Stimulated activated CD8-positive, alpha-beta memory T cell treated with anti-CD3 and anti-CD28 coated beads, Interleukin-12 subunit alpha, Interleukin-12 subunit beta, amount 100 ng/mL, for 1 hour (primary cell): ENCODE measurements at regions not wholly inside any gene's neighbourhood (a gene's known extent, or its start where the extent isn't known, plus 50 kb on each side); places are given as distances from the start of the nearest gene placed in this dataset.
"Not testable (repeated sequence)": the region's sequence is repeated elsewhere in the genome, so short reads cannot be mapped to it uniquely, and the experiment has no call there.

Experiments
- DNase-seq: peaks from one replicate; pipeline ENCODE4 v3.0.0-alpha.2; 2020; ENCODE audit warnings: low read depth

DNA sequence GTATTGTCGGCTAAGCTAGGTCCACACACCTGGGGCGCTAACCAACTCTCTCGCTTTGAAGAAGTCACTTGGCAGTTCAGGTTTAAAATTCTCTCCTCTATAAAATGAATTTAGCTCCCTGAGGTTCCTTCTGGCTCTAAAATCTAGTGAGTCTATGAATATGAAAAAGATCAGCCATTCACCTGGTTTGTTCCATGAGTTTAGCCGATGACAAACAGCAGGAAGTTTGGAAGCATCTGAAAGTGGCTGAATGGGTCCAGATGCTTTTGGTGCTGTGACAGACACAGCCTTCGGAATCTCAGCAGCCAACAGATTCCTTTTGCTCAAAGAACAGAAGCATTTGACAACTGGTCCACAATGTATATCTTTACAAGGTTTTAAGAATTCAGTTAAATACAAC, 73.4 kb upstream of the FOXN3 start:
- no peak for DNase-seq

DNA sequence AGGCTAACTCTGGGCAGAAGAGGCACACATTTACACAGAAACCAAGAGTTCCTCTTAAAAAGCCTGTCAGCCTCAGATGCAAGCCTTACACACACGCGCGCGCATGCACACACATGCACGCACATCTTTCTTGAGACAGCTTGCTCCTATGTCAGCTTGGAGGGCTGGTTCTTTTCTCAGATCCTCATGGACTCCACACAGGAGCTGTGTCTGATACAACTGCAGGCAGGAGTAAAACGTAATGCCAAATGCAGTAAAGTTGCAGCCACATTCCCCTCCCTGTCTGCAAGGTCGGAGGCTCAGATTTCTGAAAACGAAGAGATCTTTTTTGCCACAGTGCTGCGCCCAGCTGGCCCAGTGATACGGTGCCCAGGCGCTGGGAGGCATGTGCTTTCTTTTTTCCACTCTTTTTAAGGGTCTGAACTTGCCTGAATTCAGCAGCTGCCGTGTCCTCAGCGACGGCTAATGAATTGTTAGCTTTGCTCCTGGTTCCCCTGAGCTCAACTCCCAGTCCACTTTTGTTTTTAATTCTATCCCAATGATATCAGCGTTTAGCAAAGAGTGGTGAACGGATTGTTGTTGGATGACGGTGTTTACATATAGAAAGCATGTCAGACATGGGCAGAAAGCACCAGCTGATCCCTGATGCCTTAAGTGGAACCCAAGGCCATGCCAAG, 72.9 kb upstream of the FOXN3 start:
- no peak for DNase-seq

DNA sequence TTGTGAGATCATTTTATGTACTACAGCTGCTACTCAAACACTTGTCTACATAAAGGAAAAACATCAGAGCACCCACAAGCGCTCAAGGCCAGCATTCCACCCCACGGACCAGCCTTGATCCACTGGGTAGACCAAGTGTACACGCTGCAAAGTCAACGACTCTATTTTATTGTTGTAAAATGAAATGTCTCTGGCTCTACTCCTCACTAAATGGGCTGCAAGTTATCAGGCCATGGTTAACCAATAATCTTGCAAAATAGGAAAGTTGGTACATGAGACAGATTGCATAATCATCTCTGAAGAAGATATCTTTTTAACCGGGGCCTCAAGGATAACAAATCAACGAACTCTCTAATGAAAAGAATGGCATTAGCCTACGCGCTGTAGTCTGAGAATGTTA, 69.9 kb upstream of the FOXN3 start:
- DNase-seq = no peak

DNA sequence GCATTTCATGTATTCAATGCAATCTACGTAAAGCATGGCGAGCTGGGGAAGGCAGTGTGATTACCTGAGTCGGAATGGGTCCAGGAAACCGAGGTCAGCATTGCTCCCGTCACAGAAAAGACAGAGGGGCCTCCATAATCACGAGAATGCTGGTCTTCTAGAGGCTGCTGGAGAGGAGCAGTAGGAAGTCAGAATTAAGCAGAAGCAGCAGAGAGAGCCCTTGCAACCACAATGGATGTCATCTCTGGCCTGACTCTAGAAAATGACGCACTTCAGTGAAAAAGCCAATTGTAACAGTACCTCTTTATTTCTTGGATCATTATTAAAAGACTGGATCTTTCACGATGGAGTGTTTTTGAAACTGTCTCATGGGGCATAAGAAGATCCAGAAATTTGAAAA, 69.5 kb upstream of the FOXN3 start:
- DNase-seq = no peak

DNA sequence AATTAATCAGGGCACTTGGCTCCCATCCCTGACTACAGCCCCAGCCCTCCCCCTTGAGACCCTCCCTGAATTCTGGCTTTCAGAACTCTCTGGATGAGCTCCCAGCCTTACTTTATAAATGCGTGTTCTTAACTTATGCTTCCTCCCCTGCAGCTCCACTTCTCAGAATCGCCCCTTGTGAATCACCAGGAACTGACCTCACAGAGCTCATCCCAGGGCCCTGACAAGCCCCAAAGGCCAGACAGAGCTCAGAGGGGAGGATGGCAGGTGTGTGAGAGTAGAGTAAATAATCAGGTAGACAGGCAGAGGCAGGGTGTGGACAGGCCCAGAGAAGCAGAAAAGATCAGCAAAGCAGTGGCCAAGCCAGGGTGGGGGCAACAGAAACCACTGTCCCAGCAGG, 68.2 kb upstream of the FOXN3 start:
- no peak for DNase-seq

DNA sequence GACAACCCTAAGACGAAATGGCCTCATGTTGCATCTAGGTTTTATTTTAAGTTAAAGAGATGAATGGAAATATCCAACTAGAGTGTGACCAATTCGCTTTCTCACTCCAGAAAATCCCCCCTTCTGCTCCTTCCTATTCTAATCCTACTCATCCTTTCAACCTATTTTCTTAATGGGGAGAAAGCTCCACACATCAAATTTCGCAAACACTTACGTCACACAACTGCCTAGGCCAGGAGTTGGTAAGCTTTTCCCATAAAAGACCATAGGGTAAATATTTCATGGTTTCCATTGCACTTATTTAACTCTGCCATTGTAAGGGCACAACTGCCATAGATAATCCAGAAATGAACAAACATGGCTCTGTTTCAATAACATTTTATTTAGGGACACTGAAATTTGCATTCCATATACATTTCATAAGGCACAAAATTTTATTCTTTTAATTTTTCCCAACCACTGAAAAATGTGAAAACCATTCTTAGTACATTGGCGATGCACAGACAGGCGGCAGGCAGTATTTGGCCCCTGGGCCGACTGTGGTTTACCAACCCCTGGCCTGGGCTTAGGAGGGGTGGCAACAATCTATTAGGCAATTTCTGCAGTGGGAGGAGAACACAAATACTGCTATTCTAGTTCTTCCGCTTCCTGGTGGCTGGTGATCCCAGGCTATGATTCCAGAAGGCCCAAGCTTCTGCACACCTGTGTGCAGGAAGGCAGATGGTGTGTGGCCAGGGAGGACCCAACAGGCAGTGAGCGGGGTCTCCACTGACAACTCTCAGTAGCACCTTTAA, 67.2 kb upstream of the FOXN3 start:
- no peak for DNase-seq

DNA sequence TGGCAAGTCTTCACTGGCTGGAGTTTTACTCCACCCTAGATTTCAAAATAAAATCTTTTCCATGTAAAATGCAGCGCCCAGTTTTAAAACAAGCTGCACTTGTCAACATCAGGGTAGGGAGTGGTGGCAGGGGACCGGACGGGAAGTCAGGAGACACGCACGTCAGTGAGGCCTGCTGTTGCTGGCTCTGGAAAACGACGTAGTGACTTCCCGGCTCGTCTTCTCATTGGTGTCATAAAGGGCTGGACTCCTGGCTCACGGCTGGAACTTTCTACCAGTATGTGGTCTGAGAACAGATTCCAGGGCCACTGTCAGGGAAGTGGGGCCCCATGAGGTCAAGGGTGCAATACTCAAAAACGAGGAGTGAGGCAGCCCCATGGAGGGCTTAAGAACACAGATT, 64.2 kb upstream of the FOXN3 start:
- DNase-seq = no peak

DNA sequence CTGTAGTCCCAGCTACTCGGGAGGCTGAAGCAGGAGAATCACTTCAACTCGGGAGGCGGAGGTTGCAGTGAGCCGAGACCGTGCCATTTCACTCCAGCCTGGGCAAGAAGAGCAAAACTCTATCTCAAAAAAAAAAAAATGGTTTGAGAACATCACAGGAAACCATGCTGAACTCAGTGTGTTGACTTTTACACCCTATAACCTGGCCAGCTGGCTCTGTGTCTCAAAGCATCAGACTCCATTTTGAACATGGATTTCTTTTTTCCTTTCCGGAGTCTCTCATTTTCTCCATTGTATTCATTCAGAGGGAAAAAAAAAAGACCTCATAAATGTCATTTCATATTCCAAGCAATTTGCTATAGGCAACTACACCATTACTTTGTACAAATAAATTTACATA, 63.2 kb upstream of the FOXN3 start:
- DNase-seq = no peak

DNA sequence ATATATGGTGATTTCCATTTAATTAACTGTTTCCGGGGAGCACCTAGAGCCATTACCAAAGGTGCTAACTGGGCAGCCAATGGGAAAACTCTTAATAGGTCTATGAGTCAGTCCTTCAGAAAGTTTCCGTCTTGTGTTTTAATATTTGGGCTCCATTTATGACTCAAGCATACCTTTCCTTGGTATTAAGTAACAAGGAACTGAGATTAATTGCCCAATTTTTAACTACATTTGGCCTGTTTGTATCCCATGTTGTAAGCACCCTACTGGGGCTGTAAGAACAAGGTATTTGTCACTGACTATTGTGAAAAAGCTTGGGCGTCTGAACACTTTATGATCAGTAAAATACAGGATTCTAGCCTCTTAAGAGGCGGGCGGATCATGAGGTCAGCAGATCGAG, 62.8 kb upstream of the FOXN3 start:
- no peak for DNase-seq

DNA sequence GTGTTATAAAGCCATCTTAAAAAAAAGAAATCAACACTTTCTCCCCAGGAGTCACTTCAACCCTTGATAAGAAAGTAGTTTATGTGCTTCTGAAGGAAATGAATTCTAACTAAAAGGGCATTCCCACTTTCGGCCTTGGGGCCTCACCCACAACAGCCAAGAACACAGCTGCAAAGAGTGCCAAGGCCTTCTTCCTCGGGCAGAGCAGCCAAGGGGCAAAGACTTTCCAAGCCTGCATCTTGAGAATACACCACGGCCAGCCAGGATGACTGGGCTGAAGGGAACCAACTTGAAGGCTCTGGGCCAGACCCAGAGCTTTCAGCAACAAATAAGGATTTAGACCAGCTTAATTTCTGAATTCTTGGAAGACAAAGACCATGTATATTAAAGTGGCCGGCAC, 60.4 kb upstream of the FOXN3 start:
- no peak for DNase-seq

DNA sequence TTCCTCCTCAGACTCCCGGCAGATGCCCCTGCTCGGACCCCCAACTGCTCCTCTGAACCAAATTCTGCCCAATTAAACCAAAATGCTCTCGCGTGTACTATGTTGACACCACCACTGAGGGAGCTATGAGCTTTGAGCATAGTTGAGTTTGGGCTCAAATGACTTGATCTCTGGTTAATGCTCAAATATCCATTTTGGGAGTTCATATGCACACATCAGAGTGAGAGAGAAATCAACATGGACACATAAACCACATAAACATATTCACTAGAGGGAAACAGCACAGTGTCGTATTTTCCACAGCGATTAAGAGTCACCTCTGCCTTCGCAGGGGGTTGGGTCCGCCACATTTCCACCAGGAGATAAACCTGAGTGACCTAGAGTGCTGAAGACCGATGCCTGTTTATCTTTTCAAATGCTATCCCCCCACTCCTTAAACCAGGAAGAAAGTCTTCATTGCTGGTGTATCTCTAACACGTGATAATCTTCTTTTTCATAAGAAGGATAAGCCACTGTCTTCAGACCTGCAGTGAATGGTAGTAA, 59.4 kb upstream of the FOXN3 start:
- no peak for DNase-seq

DNA sequence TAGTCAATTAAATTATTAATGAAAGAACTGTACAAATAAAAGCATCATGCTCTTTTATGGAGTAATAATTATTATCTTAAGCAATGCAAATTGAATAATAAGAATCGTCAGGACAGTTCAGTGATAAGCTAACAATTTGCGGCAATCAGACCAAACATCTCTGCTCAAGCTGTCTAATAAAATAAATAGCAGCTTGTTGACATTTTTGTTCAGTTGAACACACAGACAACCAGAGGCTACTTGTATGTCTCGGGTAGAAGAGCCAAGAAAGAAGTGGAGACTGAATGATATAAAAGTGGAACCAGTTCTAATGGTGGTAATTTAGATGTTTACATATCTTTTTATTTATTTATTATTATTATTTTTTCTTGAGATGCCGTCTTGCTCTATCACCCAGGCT, 57.4 kb upstream of the FOXN3 start:
- no peak for DNase-seq

DNA sequence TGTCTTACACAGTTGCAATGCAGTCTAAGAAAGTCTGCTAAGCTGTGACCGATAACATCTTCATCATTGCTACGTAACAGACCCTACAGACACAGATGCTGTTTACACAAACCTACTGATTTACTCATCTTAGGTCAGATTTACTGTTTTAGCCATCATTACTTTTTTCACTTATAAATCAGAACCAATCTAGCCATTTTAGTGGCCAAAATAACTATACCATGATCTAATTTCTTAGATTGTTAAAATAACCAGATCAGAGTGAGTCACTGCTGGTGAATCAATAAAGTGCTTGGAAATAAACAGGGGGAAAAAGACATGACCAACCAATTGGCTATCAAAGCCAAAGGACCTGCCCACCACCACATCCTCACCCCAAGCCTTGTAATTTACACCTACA, 57.0 kb upstream of the FOXN3 start:
- DNase-seq = no peak

DNA sequence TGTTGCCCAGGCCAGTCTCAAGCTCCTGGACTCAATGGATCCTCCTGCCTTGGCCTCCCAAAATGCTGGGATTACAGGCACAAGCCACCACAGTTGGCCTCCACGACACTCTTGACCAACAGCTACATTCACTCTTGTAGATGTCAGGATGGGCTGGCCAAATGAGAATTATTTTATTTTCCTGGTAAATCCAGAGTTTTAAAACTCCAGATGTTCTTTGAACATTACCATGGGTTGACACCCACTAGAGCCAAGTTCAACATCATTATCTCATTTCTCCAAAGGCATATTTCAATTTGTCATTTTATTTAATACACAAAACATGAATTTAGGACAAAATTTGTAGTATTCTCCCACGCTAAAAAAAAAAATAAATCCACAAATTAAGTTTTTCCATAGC, 56.5 kb upstream of the FOXN3 start:
- DNase-seq = no peak

DNA sequence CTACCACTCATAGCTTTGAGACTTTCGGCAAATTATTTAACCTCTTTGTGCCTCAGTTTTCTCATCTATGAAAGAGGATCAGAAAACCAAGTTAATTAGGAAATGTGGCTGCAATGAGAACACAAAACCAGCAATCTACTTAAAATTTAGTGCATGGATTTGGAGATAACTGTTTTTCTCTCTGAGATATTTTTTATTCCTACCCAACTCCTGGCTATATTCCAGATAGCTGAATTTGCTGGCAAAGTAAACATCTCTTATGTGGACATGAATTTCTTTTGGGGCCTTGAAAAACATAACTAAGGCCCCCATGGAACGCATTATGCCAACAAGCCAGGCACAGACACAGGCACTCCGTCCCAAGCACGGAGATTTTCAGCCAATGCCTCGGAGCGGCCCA, 53.4 kb upstream of the FOXN3 start:
- DNase-seq = no peak

DNA sequence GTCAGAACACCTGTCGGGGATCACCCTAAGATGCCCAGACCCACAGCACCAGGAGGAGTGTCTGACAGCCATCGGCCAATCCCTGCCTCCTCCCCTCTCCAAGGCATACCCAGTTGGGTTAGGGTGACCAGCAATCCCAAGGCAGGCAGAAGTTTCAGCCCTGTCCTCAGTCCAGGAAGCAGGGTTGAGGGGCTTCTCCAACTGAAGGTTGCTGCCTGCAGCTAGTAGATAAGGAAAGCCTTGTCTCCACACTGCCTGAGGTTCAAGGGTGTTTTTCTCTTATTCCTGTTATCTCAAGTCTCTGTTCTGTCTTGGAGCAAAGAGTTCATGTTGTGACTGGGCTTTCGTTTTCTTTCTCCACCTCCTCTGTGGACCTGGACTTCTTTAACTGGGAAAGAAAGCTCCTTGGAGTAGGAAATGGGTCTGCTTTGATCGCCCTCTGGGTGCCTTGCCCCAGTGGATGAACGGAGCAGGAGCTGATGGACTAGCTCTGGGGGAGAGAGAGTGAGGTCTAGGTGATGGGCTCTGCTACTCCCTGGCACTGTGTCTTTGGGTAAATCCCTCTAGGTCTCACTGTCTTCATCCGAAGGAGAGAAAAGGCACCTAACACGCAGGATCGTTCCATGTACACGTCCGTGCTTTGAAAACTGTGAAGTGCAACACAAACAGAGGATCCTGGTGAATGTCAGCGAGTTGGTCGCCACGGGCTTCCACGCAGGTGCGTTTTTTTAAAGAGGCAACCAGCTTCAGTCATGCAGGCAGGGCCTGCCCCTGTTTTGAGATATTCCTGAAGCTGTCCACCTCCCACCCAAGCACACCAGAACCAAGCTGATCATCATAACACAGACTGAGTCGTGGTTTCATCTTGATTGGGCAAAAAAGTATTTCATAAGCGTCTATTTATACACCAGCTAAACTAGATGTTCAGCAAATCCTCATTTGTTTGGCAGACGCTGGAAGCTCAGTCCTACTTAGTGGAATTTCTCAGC, 52.5 kb upstream of the FOXN3 start:
- no peak for DNase-seq

DNA sequence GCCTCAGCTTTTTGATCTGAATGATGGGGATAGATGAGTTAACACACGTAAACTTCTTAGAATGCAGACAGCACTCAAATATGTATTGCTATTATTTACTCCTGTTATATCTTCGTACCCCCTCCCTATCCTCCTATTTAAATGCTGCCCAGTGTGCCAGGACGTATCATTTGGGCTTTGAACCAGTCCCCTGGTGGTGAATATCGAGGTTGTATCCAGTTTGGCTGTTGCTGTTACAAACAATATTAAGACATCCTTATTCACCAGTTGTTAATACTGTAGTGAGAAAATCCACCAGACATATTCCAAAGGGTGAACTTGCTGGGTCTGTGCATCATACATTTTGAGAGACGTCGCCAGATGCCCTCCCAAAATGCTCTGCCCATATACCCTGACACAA, 51.5 kb upstream of the FOXN3 start:
- no peak for DNase-seq

DNA sequence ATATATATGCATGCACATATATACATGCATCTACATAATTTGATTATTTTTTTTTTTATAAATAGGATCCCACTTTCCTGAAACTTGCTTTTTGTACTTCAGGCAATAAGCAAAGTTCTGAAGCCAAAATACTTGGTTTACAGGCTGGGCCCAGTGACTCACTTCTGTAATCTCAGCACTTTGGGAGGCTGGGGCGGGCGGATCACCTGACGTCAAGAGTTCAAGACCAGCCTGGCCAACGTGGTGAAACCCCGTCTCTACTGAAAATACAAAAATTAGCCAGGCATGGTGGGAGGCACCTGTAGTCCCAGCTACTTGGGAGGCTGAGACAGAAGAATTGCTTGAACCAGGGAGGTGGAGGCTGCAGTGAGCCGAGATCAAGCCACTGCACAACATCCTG, 51.0 kb upstream of the FOXN3 start:
- DNase-seq = not testable (repeated sequence)

DNA sequence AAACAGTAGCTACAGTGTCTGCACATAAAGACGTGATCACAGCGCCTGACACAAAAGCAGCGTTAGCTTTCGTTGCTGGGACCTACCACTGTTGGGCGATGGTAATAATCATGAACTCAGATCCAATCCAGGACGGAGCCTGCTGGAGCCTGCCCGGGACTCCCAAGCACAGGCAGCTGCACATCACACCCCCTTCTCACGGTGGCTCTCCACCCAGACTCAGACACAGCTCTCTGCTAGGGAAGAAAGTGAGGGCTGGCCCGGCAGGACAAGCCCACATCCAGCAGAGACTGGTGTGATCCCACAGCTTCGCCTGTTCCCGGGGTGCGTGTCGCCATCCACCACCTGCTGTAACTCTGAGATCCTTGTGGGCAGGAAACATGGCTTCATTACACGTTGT, 49.9 kb upstream of the FOXN3 start:
- no peak for DNase-seq
